ENCODE measurements at regions not wholly inside any gene's neighbourhood (a gene's known extent, or its start where the extent isn't known, plus 50 kb on each side); places are given as distances from the start of the nearest gene placed in this dataset.

GRCh38 chr12:29043069-29043468 lies 106.0 kb upstream of the FAR2 start:
- TF ChIP-seq RAD21 (conservative IDR thresholded peaks at IDR 0.05): no peak
- TF ChIP-seq SMC3 (conservative IDR thresholded peaks at IDR 0.05; ENCODE audit: poor library complexity): no peak
- no peak for TF ChIP-seq CTCF (IDR thresholded peaks at IDR 0.05; ENCODE audit: poor library complexity, severe bottlenecking)
- TF ChIP-seq TAF1 (IDR thresholded peaks at IDR 0.05; ENCODE audit: low read depth): no peak
